ENCODE measurements at regions not wholly inside any gene's neighbourhood (a gene's known extent, or its start where the extent isn't known, plus 50 kb on each side); places are given as distances from the start of the nearest gene placed in this dataset.

- TF ChIP-seq ZNF132 (tag by site-specific recombination; IDR thresholded peaks at IDR 0.05; ENCODE audit: borderline replicate concordance) (no peak), ZNF24 (tag by site-specific recombination; IDR thresholded peaks at IDR 0.05) (no peak), TCF7L2 (IDR thresholded peaks at IDR 0.05; ENCODE audit: borderline replicate concordance, low read depth, low read length) (no peak), ZNF621 (tag by site-specific recombination; IDR thresholded peaks at IDR 0.05) (no peak), BCL11A (tag by site-specific recombination; IDR thresholded peaks at IDR 0.05; ENCODE audit: low read depth) (no peak), ZNF311 (tag by site-specific recombination; IDR thresholded peaks at IDR 0.05; ENCODE audit: borderline replicate concordance) (no peak), SP2 (tag by site-specific recombination; IDR thresholded peaks at IDR 0.05) (no peak), ZNF239 (tag by site-specific recombination; IDR thresholded peaks at IDR 0.05) (no peak), ZNF391 (tag by site-specific recombination; IDR thresholded peaks at IDR 0.05; ENCODE audit: borderline replicate concordance, low read depth) (no peak)
- TF ChIP-seq, protein P1, sequence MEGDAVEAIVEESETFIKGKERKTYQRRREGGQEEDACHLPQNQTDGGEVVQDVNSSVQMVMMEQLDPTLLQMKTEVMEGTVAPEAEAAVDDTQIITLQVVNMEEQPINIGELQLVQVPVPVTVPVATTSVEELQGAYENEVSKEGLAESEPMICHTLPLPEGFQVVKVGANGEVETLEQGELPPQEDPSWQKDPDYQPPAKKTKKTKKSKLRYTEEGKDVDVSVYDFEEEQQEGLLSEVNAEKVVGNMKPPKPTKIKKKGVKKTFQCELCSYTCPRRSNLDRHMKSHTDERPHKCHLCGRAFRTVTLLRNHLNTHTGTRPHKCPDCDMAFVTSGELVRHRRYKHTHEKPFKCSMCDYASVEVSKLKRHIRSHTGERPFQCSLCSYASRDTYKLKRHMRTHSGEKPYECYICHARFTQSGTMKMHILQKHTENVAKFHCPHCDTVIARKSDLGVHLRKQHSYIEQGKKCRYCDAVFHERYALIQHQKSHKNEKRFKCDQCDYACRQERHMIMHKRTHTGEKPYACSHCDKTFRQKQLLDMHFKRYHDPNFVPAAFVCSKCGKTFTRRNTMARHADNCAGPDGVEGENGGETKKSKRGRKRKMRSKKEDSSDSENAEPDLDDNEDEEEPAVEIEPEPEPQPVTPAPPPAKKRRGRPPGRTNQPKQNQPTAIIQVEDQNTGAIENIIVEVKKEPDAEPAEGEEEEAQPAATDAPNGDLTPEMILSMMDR (tag by site-specific recombination; IDR thresholded peaks at IDR 0.05): no peak
- TF ChIP-seq, protein P2, sequence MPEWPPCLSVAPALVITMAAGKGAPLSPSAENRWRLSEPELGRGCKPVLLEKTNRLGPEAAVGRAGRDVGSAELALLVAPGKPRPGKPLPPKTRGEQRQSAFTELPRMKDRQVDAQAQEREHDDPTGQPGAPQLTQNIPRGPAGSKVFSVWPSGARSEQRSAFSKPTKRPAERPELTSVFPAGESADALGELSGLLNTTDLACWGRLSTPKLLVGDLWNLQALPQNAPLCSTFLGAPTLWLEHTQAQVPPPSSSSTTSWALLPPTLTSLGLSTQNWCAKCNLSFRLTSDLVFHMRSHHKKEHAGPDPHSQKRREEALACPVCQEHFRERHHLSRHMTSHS (tag by site-specific recombination; IDR thresholded peaks at IDR 0.05): no peak
- TF ChIP-seq, protein P3, sequence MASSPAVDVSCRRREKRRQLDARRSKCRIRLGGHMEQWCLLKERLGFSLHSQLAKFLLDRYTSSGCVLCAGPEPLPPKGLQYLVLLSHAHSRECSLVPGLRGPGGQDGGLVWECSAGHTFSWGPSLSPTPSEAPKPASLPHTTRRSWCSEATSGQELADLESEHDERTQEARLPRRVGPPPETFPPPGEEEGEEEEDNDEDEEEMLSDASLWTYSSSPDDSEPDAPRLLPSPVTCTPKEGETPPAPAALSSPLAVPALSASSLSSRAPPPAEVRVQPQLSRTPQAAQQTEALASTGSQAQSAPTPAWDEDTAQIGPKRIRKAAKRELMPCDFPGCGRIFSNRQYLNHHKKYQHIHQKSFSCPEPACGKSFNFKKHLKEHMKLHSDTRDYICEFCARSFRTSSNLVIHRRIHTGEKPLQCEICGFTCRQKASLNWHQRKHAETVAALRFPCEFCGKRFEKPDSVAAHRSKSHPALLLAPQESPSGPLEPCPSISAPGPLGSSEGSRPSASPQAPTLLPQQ (tag by site-specific recombination; IDR thresholded peaks at IDR 0.05): no peak
Measured at GRCh38 chr13:79097201-79097600, 308.9 kb downstream of the RBM26 start.
